ENCODE measurements at regions not wholly inside any gene's neighbourhood (a gene's known extent, or its start where the extent isn't known, plus 50 kb on each side); places are given as distances from the start of the nearest gene placed in this dataset.
A peak's percentile ranks its signal among the peaks of the same experiment; 100 is the strongest.
"Not testable (repeated sequence)": the region's sequence is repeated elsewhere in the genome, so short reads cannot be mapped to it uniquely, and the experiment has no call there.

GRCh38 chr4:156328882-156329281 is 375.2 kb upstream of the CTSO start:
- DNase-seq (ENCODE audit: low read depth), result no peak

GRCh38 chr4:156326246-156326645 is 372.6 kb upstream of the CTSO start:
- peak; percentile 23 for DNase-seq (ENCODE audit: low read depth)

GRCh38 chr4:156322592-156322991 is 368.9 kb upstream of the CTSO start:
- DNase-seq (ENCODE audit: low read depth), result peak; percentile 92

- DNase-seq (ENCODE audit: low read depth), result peak; percentile 93
These were observed 367.5 kb upstream of the CTSO start for GRCh38 chr4:156321203-156321602.

- no peak for DNase-seq (ENCODE audit: low read depth)
These were observed 359.8 kb upstream of the CTSO start for GRCh38 chr4:156313497-156313896.

GRCh38 chr4:156312261-156312847 is 358.7 kb upstream of the CTSO start:
- DNase-seq (ENCODE audit: low read depth), result peak; percentile 66

GRCh38 chr4:156309031-156309430 is 355.4 kb upstream of the CTSO start:
- DNase-seq (ENCODE audit: low read depth), result no peak

GRCh38 chr4:156303708-156304107 is 350.0 kb upstream of the CTSO start:
- no peak for DNase-seq (ENCODE audit: low read depth)

GRCh38 chr4:156298230-156298629 is 344.6 kb upstream of the CTSO start:
- peak; percentile 99 for DNase-seq (ENCODE audit: low read depth)

GRCh38 chr4:156295676-156296195 is 342.1 kb upstream of the CTSO start:
- peak; percentile 9 for DNase-seq (ENCODE audit: low read depth)

- DNase-seq (ENCODE audit: low read depth), result peak; percentile 95
These were observed 340.9 kb upstream of the CTSO start for GRCh38 chr4:156294577-156294976.

- DNase-seq (ENCODE audit: low read depth), result peak; percentile 73
These were observed 340.1 kb upstream of the CTSO start for GRCh38 chr4:156293657-156294297.

GRCh38 chr4:156291317-156291716 is 337.7 kb upstream of the CTSO start:
- peak; percentile 10 for DNase-seq (ENCODE audit: low read depth)

GRCh38 chr4:156290811-156291210 is 337.1 kb upstream of the CTSO start:
- DNase-seq (ENCODE audit: low read depth), result peak; percentile 20

- not testable (repeated sequence) for DNase-seq (ENCODE audit: low read depth)
These were observed 336.4 kb upstream of the CTSO start for GRCh38 chr4:156290026-156290425.

GRCh38 chr4:156280686-156281085 is 327.0 kb upstream of the CTSO start:
- peak; percentile 42 for DNase-seq (ENCODE audit: low read depth)

GRCh38 chr4:156265407-156265806 is 311.7 kb upstream of the CTSO start:
- no peak for DNase-seq (ENCODE audit: low read depth)

GRCh38 chr4:156261230-156261629 is 307.6 kb upstream of the CTSO start:
- no peak for DNase-seq (ENCODE audit: low read depth)

GRCh38 chr4:156255230-156256007 is 301.8 kb upstream of the CTSO start:
- no peak for DNase-seq (ENCODE audit: low read depth)

GRCh38 chr4:156252358-156252921 is 298.8 kb upstream of the CTSO start:
- DNase-seq (ENCODE audit: low read depth), result peak; percentile 49

GRCh38 chr4:156251373-156252065 is 297.9 kb upstream of the CTSO start:
- DNase-seq (ENCODE audit: low read depth), result no peak

GRCh38 chr4:156248917-156249316 is 295.3 kb upstream of the CTSO start:
- DNase-seq (ENCODE audit: low read depth), result no peak
